ENCODE measurements at regions not wholly inside any gene's neighbourhood (a gene's known extent, or its start where the extent isn't known, plus 50 kb on each side); places are given as distances from the start of the nearest gene placed in this dataset.
"Not testable (repeated sequence)": the region's sequence is repeated elsewhere in the genome, so short reads cannot be mapped to it uniquely, and the experiment has no call there.

DNA sequence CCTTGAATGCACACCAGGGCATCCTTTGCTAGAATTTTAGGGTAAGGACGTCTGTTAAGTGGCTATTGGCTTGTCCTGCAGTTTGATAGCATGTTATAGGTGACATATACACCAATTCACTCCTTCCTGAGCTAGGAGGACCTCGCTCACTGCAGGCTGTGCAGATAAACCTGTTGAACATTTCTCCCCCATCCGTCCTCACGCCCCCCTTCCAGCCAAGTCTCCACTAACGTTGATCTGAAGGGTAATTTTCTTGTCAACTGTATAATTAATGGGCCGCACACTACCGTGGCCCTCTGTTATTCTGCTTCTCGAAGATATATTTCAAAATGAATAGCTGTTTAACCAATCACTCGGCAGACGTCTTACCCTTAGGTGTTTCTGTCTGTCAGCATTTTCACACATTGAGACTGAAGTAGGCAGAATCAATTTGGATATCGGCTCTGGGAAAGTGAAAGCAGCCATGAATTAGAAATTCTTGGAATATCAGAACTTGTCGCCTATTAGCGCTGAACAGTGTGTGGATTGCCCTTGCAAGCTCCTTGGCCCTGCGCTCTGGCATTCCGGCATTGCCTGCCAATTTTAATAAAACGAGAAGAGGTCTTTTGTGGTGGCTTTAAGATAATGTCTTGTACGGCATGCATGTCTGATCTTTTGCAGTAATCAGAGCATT, 905.3 kb downstream of the TYW1 start:
- DNase-seq (ENCODE audit: low spot score): no peak

GRCh38 chr7:67907792-67908191, 911.2 kb downstream of the TYW1 start:
- no peak for DNase-seq (ENCODE audit: low spot score)

- no peak for DNase-seq (ENCODE audit: low spot score)
Observed at GRCh38 chr7:67912437-67912836, 915.8 kb downstream of the TYW1 start.

GRCh38 chr7:67913604-67914003, 917.0 kb downstream of the TYW1 start:
- no peak for DNase-seq (ENCODE audit: low spot score)

DNA sequence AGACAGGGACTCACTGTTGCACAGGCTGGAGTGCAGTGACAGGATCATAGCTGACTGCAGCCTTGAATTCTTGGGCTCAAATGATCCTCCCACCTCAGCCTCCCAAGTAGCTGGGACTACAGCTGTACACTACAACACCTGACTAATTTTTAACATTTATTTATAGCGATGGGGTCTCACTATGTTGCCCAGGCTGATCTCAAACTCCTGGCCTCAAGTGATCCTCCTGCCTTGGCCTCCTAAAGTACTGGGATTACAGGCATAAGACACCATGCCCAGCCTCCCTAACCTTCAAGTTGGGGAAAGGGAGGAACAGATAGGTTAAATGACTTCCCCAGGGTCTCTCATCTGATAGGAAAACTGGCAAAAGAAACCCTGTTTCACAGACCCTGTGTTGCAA, 919.5 kb downstream of the TYW1 start:
- not testable (repeated sequence) for DNase-seq (ENCODE audit: low spot score)

GRCh38 chr7:67916571-67917436, 920.2 kb downstream of the TYW1 start:
- no peak for DNase-seq (ENCODE audit: low spot score)

- DNase-seq (ENCODE audit: low spot score): no peak
Observed at GRCh38 chr7:67917437-67917755, 920.8 kb downstream of the TYW1 start.

GRCh38 chr7:67918158-67918557, 921.5 kb downstream of the TYW1 start:
- no peak for DNase-seq (ENCODE audit: low spot score)

- no peak for DNase-seq (ENCODE audit: low spot score)
Observed at GRCh38 chr7:67923286-67923685, 926.7 kb downstream of the TYW1 start.

GRCh38 chr7:67928141-67928540, 931.5 kb downstream of the TYW1 start:
- DNase-seq (ENCODE audit: low spot score): no peak

GRCh38 chr7:67936447-67936846, 939.8 kb downstream of the TYW1 start:
- DNase-seq (ENCODE audit: low spot score): not testable (repeated sequence)

- DNase-seq (ENCODE audit: low spot score): no peak
Observed at GRCh38 chr7:67940400-67940799, 943.8 kb downstream of the TYW1 start.

- DNase-seq (ENCODE audit: low spot score): no peak
Observed at GRCh38 chr7:67947191-67947590, 950.6 kb downstream of the TYW1 start.

GRCh38 chr7:67947646-67948045, 951.0 kb downstream of the TYW1 start:
- no peak for DNase-seq (ENCODE audit: low spot score)

- DNase-seq (ENCODE audit: low spot score): no peak
Observed at GRCh38 chr7:67950321-67951083, 953.9 kb downstream of the TYW1 start.

GRCh38 chr7:67955061-67955460, 958.4 kb downstream of the TYW1 start:
- DNase-seq (ENCODE audit: low spot score): no peak

- DNase-seq (ENCODE audit: low spot score): no peak
Observed at GRCh38 chr7:67962863-67963262, 966.2 kb downstream of the TYW1 start.

DNA sequence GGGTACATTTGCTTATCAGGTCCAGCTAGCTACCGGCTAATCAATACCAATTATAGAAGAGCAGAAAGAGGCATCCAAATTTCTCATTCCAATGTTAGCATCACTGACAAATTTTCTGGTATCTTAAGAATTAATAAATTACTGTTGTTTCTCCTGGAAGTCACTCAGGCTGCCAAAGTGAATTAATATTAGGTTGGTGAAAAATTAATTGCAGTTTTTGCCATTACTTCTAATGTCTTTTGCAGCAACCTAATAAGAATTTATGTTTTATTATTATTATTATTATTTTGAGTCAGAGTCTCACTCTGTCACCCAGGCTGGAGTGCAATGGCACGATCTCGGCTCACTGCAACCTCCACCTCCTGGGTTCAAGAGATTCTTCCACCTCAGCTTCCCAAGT, 979.9 kb downstream of the TYW1 start:
- DNase-seq (ENCODE audit: low spot score): no peak

GRCh38 chr7:67983486-67983885, 986.9 kb downstream of the TYW1 start:
- DNase-seq (ENCODE audit: low spot score): no peak

- DNase-seq (ENCODE audit: low spot score): no peak
Observed at GRCh38 chr7:67984326-67984725, 987.7 kb downstream of the TYW1 start.

DNA sequence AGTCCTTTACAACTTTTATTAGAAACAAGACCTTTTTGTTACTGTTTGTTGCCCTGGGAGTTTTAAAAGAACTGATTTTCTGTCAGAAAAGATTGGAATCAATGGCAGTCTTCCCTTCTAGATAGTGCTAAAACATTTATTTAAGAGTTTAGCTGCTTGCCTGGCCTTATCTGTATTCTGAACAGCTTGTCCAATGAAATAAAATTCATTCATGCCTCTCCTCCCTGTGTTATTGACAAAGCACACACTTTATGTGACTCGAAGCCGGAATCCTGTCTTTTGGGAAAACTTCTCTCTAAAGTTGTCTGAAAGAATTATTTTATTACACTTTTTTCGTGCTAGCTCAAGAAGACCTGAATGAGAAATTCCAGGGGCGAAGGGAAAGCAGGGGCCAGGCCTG, 992.5 kb downstream of the TYW1 start:
- DNase-seq (ENCODE audit: low spot score): no peak

DNA sequence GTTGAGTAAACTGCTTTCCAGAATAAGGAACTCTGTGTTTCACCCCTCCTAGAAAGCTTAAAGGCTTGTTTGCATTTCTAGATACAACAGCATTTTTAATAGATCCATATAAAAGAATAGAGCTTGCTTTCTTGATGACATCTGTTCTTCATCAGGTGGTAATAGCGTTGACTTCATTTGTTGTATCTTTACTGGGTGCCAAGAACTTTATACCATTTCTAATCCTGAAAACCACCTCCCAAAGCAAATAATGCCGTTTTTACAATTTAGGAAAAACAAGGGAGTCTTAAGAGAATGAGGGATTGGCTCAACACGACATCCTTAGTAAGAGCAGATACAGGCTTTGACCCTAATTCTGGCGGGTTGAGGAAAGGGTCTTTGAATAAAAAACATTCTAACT, 993.4 kb downstream of the TYW1 start:
- no peak for DNase-seq (ENCODE audit: low spot score)

GRCh38 chr7:67990716-67991115, 994.1 kb downstream of the TYW1 start:
- DNase-seq (ENCODE audit: low spot score): no peak
